ENCODE measurements at regions not wholly inside any gene's neighbourhood (a gene's known extent, or its start where the extent isn't known, plus 50 kb on each side); places are given as distances from the start of the nearest gene placed in this dataset.

GRCh38 chr2:108145557-108146326, 94.0 kb upstream of the SULT1C3 start:
- TF ChIP-seq CTCF (IDR thresholded peaks at IDR 0.05): no peak
- no peak for TF ChIP-seq POLR2A (IDR thresholded peaks at IDR 0.05)

Data from esophagus squamous epithelium (tissue), 4 donors.